Hepatocyte (in vitro differentiated cells): ENCODE measurements at regions not wholly inside any gene's neighbourhood (a gene's known extent, or its start where the extent isn't known, plus 50 kb on each side); places are given as distances from the start of the nearest gene placed in this dataset.
"Not testable (repeated sequence)": the region's sequence is repeated elsewhere in the genome, so short reads cannot be mapped to it uniquely, and the experiment has no call there.

Experiments
- DNase-seq: peaks from one replicate; pipeline ENCODE4 v3.0.0-alpha.2; 2016; ENCODE audit warnings: low spot score
- H2AFZ ChIP-seq: fragments of 200-600 bp; sonication (generic); 2 replicates; pipeline ENCODE4 v1.6.0; 2016; ENCODE audit warnings: antibody characterized with exemption, mild to moderate bottlenecking
- H3K27ac ChIP-seq: fragments of 200-600 bp; sonication (generic); 2 replicates; pipeline ENCODE4 v1.5.1; 2016; ENCODE audit warnings: mild to moderate bottlenecking
- H3K27me3 ChIP-seq: fragments of 200-600 bp; sonication (generic); 2 replicates; pipeline ENCODE4 v1.6.1; 2016
- H3K36me3 ChIP-seq: fragments of 200-600 bp; sonication (generic); replicated peaks from 2 replicates; pipeline ENCODE4 v1.5.1; 2016; ENCODE audit warnings: low read depth; ENCODE audit not compliant: insufficient read depth
- H3K4me1 ChIP-seq: fragments of 200-600 bp; sonication (generic); 2 replicates; pipeline ENCODE4 v1.5.1; 2016; ENCODE audit warnings: mild to moderate bottlenecking, moderate library complexity; ENCODE audit not compliant: insufficient read depth
- H3K4me2 ChIP-seq: fragments of 200-600 bp; sonication (generic); 2 replicates; pipeline ENCODE4 v1.6.0; 2016
- H3K4me3 ChIP-seq: fragments of 200-600 bp; sonication (generic); 2 replicates; pipeline ENCODE4 v1.5.1; 2016; ENCODE audit warnings: mild to moderate bottlenecking
- H3K79me2 ChIP-seq: fragments of 200-600 bp; sonication (generic); 2 replicates; pipeline ENCODE4 v1.6.0; 2017; ENCODE audit warnings: mild to moderate bottlenecking
- H3K9me2 ChIP-seq: fragments of 200-600 bp; sonication (generic); replicated peaks from 2 replicates; pipeline ENCODE4 v1.6.0; 2017; ENCODE audit warnings: mild to moderate bottlenecking; ENCODE audit not compliant: insufficient read depth
- H3K9me3 ChIP-seq: fragments of 200-600 bp; sonication (generic); 2 replicates; pipeline ENCODE4 v1.5.1; 2016; ENCODE audit warnings: low read depth, mild to moderate bottlenecking
- H4K20me1 ChIP-seq: fragments of 200-600 bp; sonication (generic); 2 replicates; pipeline ENCODE4 v1.6.0; 2016; ENCODE audit warnings: mild to moderate bottlenecking; ENCODE audit not compliant: insufficient read depth, poor library complexity, severe bottlenecking
- WGBS: methylation state at CpG from one replicate; pipeline ENCODE4 v1.1.6; 2016; ENCODE audit warnings: low lambda C conversion rate; ENCODE audit errors: missing lambda C conversion rate; 5-methylcytosine and 5-hydroxymethylcytosine counted together

GRCh38 chr11:49702121-49702520, 250.1 kb upstream of the OR4C13 start:
- not testable (repeated sequence) for H3K9me2 ChIP-seq, H2AFZ ChIP-seq, DNase-seq, H3K27me3 ChIP-seq, H3K9me3 ChIP-seq, H4K20me1 ChIP-seq, H3K4me3 ChIP-seq, H3K36me3 ChIP-seq, H3K4me2 ChIP-seq, H3K79me2 ChIP-seq, H3K27ac ChIP-seq, H3K4me1 ChIP-seq
- WGBS = 45% methylated on average over 1 of the region's 1 CpG

- H4K20me1 ChIP-seq, DNase-seq, H2AFZ ChIP-seq, H3K4me2 ChIP-seq, H3K27ac ChIP-seq, H3K27me3 ChIP-seq, H3K79me2 ChIP-seq, H3K9me2 ChIP-seq, H3K4me1 ChIP-seq, H3K4me3 ChIP-seq, H3K36me3 ChIP-seq, H3K9me3 ChIP-seq: not testable (repeated sequence)
- WGBS = 44% methylated on average over 2 of the region's 2 CpGs
Observed at GRCh38 chr11:49750447-49750846, 201.7 kb upstream of the OR4C13 start.

- H3K27me3 ChIP-seq, H3K36me3 ChIP-seq, H3K9me2 ChIP-seq, H2AFZ ChIP-seq, H3K4me3 ChIP-seq, H4K20me1 ChIP-seq, H3K4me1 ChIP-seq, H3K27ac ChIP-seq, H3K9me3 ChIP-seq, H3K79me2 ChIP-seq, DNase-seq, H3K4me2 ChIP-seq: not testable (repeated sequence)
Observed at GRCh38 chr11:49750960-49751359, 201.2 kb upstream of the OR4C13 start.

DNA sequence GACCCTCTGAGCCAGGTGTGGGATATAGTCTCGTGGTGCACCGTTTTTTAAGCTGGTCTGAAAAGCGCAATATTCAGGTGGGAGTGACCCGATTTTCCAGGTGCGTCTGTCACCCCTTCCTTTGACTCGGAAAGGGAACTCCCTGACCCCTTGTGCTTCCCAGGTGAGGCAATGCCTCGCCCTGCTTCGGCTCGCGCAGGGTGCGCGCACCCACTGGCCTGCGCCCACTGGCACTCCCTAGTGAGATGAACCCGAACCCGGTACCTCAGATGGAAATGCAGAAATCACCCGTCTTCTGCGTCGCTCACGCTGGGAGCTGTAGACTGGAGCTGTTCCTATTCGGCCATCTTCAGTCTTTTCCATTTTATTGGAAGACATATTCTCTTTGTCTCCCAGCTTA, 171.4 kb upstream of the OR4C13 start:
- not testable (repeated sequence) for H3K9me3 ChIP-seq

GRCh38 chr11:49782000-49782399, 170.2 kb upstream of the OR4C13 start:
- not testable (repeated sequence) for H4K20me1 ChIP-seq, H3K27ac ChIP-seq, H3K4me1 ChIP-seq, H3K9me3 ChIP-seq, H3K9me2 ChIP-seq, H3K27me3 ChIP-seq, DNase-seq, H3K36me3 ChIP-seq, H2AFZ ChIP-seq, H3K79me2 ChIP-seq, H3K4me2 ChIP-seq, H3K4me3 ChIP-seq
- 50% methylated on average over 1 of the region's 1 CpG for WGBS

More for the DNA sequence above, 171.4 kb upstream of the OR4C13 start:
- not testable (repeated sequence) for H3K4me3 ChIP-seq, H3K36me3 ChIP-seq, H3K27me3 ChIP-seq, H3K27ac ChIP-seq, H3K4me2 ChIP-seq, DNase-seq, H3K79me2 ChIP-seq, H3K4me1 ChIP-seq, H3K9me2 ChIP-seq, H2AFZ ChIP-seq, H4K20me1 ChIP-seq
- WGBS = 91% methylated on average over 20 of the region's 20 CpGs

DNA sequence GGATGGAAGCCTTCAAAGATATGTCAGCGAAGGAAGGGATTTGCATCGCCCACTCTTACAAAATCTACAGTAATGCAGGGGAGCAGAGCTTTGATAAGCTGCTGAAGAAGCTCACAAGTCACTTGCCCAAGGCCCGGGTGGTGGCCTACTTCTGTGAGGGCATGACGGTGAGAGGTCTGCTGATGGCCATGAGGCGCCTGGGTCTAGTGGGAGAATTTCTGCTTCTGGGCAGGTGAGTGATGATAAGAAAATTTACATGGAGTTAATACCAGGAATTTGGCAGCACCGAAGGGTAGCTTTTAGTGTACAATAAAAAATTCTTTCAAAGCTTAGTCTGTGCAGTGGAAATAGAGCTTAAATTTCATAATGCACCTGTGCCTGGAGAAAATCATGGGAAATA, 168.3 kb upstream of the OR4C13 start:
- 68% methylated on average over 4 of the region's 6 CpGs for WGBS
- H2AFZ ChIP-seq, H3K27ac ChIP-seq, H3K9me2 ChIP-seq, H4K20me1 ChIP-seq, H3K27me3 ChIP-seq, H3K4me3 ChIP-seq, H3K4me1 ChIP-seq, DNase-seq, H3K4me2 ChIP-seq, H3K9me3 ChIP-seq, H3K36me3 ChIP-seq, H3K79me2 ChIP-seq: not testable (repeated sequence)

DNA sequence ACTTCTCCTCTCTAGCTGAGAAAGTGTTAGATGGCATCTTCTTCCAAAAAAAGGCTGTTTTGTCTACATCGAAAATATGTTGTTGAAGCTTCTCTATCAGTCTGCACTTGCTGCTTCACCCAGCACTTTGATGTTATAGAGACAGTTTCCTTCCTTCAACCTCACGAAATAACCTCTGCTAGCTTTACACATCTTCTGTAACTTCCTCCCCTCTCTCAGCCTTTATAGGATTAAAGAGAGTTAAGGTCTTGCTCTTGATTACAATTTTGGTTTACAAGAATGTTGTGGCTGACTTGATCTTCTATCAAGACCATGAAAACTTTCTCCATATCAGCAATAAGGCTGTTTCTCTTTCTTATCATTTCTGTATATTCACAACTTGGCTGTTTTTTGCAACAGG, 162.4 kb upstream of the OR4C13 start:
- H3K4me2 ChIP-seq, H4K20me1 ChIP-seq, H3K9me2 ChIP-seq, H3K4me3 ChIP-seq, H3K9me3 ChIP-seq, H3K4me1 ChIP-seq, H2AFZ ChIP-seq, DNase-seq, H3K27ac ChIP-seq, H3K27me3 ChIP-seq, H3K79me2 ChIP-seq, H3K36me3 ChIP-seq: not testable (repeated sequence)
- WGBS = 44% methylated on average over 2 of the region's 2 CpGs

- not testable (repeated sequence) for H3K4me1 ChIP-seq, H3K79me2 ChIP-seq, DNase-seq, H3K4me2 ChIP-seq, H3K27me3 ChIP-seq, H3K36me3 ChIP-seq, H3K9me3 ChIP-seq, H3K9me2 ChIP-seq, H3K4me3 ChIP-seq, H3K27ac ChIP-seq, H2AFZ ChIP-seq, H4K20me1 ChIP-seq
- 88% methylated on average over 17 of the region's 39 CpGs for WGBS
Observed at GRCh38 chr11:49798206-49798837, 153.9 kb upstream of the OR4C13 start.

GRCh38 chr11:49817705-49818430, 134.3 kb upstream of the OR4C13 start:
- not testable (repeated sequence) for H3K4me3 ChIP-seq, H3K36me3 ChIP-seq, H3K9me2 ChIP-seq, DNase-seq, H3K4me2 ChIP-seq, H3K27me3 ChIP-seq, H2AFZ ChIP-seq, H3K27ac ChIP-seq, H3K9me3 ChIP-seq, H3K79me2 ChIP-seq, H3K4me1 ChIP-seq, H4K20me1 ChIP-seq
- 89% methylated on average over 43 of the region's 43 CpGs for WGBS
